Gastrocnemius medialis (tissue), 4 donors: ENCODE measurements at regions not wholly inside any gene's neighbourhood (a gene's known extent, or its start where the extent isn't known, plus 50 kb on each side); places are given as distances from the start of the nearest gene placed in this dataset.

Experiments
- CTCF ChIP-seq, 5 experiments: fragments of 450-650 bp in 3 of 5; fragments of 200-600 bp in 2 of 5; sonication (generic) in 2 of 5; IDR thresholded peaks in 4 of 5; conservative IDR thresholded peaks in 1 of 5; 1 replicate in 4 of 5; 2 replicates in 1 of 5; pipeline ENCODE4 v1.5.1; 2016 to 2019; ENCODE audit warnings: antibody characterized with exemption in 5 of 5, mild to moderate bottlenecking in 3 of 5, moderate library complexity in 3 of 5
- POLR2A ChIP-seq, 2 donors: fragments of 450-650 bp; IDR thresholded peaks; one replicate each; pipeline ENCODE4 v1.6.1; 2017; ENCODE audit warnings: antibody characterized with exemption in 2 of 2, mild to moderate bottlenecking in 2 of 2, moderate library complexity in 2 of 2

DNA sequence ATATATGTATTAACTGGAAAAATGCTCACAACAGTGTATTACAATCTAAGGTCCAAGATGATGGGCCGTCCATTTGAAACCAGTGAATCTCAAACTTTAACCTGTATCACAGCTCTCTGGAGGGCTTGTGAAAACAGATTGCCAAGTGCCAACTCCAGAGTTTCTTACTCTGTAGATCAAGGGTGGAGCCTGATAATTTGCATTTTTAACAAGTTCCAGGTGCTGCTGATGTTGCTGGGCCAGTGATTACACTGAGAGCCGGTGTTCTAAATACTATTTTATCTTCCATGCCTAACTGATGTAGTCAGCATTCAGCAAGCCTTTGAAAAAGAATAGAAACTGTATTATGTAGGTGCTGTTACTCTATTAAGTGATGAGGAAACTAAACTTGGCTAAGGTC is 269.9 kb upstream of the FERD3L start:
- TF ChIP-seq POLR2A (IDR thresholded peaks at IDR 0.05): no peak
- no peak for TF ChIP-seq CTCF (IDR thresholded peaks at IDR 0.05 in 4 of 5, conservative IDR thresholded peaks at IDR 0.05 in 1 of 5)
